Suprapubic skin (tissue), 4 donors: ENCODE measurements at regions not wholly inside any gene's neighbourhood (a gene's known extent, or its start where the extent isn't known, plus 50 kb on each side); places are given as distances from the start of the nearest gene placed in this dataset.

ENCODE experiments used
- DNase-seq, 2 donors: peaks; one replicate each; pipeline ENCODE4 v3.0.0-alpha.2; 2019; ENCODE audit warnings: low spot score in 2 of 2
- H3K27ac ChIP-seq: fragments of 200-600 bp; sonication (generic); one replicate; pipeline ENCODE4 v1.5.1; 2019
- H3K27me3 ChIP-seq: fragments of 200-600 bp; sonication (generic); one replicate; pipeline ENCODE4 v1.5.1; 2019
- H3K36me3 ChIP-seq: fragments of 200-600 bp; sonication (generic); one replicate; pipeline ENCODE4 v1.5.1; 2019
- H3K4me1 ChIP-seq: fragments of 200-600 bp; sonication (generic); one replicate; pipeline ENCODE4 v1.5.1; 2019
- H3K4me3 ChIP-seq: fragments of 200-600 bp; sonication (generic); one replicate; pipeline ENCODE4 v1.5.1; 2019; ENCODE audit warnings: mild to moderate bottlenecking
- H3K9me3 ChIP-seq: fragments of 200-600 bp; sonication (generic); one replicate; pipeline ENCODE4 v1.5.1; 2019
- EP300 ChIP-seq: sonication (generic); formaldehyde crosslinking; IDR thresholded peaks from one replicate; pipeline ENCODE4 v1.6.1; 2017; ENCODE audit warnings: antibody characterized with exemption
- POLR2A ChIP-seq, 2 donors: fragments of 450-650 bp; IDR thresholded peaks; one replicate each; pipeline ENCODE4 v1.6.1; 2017; ENCODE audit warnings: antibody characterized with exemption in 2 of 2, mild to moderate bottlenecking in 2 of 2, moderate library complexity in 2 of 2
- POLR2AphosphoS5 ChIP-seq, 3 donors: sonication (generic); formaldehyde crosslinking; IDR thresholded peaks; one replicate each; pipeline ENCODE4 v1.6.1; 2017; ENCODE audit warnings: antibody characterized with exemption in 3 of 3
- WGBS: methylation state at CpG from one replicate; pipeline ENCODE4 v1.1.5; 2018; 5-methylcytosine and 5-hydroxymethylcytosine counted together
- TF ChIP-seq, protein P1 (sequence below), 2 donors: fragments of 200-600 bp in 1 of 2; fragments of 450-650 bp in 1 of 2; sonication (generic) in 1 of 2; IDR thresholded peaks; one replicate each; pipeline ENCODE4 v1.5.1; 2016 to 2019; ENCODE audit warnings: antibody characterized with exemption in 2 of 2, mild to moderate bottlenecking in 1 of 2, moderate library complexity in 1 of 2

DNA sequence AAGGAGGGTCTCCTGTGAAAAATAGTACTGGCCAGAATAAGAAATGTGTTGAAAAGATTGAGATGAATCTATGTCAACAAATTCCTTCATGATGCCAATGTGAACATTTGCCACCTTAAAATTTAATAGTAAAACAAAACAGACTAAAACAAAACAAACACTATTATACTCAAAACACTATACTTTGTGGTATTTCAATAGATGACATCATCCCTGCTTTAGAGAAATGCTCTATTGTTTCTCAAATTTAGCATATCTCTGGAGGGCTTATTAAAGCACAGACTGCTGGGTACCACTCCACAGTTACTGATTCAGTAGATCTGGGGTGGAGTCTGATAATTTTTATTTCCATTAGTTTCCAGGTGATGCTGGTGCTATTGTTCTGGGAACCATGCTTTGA, 579.4 kb upstream of the FAM98A start:
- Histone ChIP-seq H3K4me1 (no peaks in the 10 kb centered on the region), H3K27ac (no peak overlapping the region), H3K36me3 (no peaks in the 10 kb centered on the region), H3K27me3 (no peaks in the 10 kb centered on the region), H3K9me3 (no peaks in the 10 kb centered on the region), H3K4me3 (no peak overlapping the region)
- DNase-seq: no peak
- TF ChIP-seq POLR2AphosphoS5 (IDR thresholded peaks at IDR 0.05) (no peak), EP300 (no peak), POLR2A (IDR thresholded peaks at IDR 0.05) (no peak)
- TF ChIP-seq, protein P1, sequence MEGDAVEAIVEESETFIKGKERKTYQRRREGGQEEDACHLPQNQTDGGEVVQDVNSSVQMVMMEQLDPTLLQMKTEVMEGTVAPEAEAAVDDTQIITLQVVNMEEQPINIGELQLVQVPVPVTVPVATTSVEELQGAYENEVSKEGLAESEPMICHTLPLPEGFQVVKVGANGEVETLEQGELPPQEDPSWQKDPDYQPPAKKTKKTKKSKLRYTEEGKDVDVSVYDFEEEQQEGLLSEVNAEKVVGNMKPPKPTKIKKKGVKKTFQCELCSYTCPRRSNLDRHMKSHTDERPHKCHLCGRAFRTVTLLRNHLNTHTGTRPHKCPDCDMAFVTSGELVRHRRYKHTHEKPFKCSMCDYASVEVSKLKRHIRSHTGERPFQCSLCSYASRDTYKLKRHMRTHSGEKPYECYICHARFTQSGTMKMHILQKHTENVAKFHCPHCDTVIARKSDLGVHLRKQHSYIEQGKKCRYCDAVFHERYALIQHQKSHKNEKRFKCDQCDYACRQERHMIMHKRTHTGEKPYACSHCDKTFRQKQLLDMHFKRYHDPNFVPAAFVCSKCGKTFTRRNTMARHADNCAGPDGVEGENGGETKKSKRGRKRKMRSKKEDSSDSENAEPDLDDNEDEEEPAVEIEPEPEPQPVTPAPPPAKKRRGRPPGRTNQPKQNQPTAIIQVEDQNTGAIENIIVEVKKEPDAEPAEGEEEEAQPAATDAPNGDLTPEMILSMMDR (IDR thresholded peaks at IDR 0.05): no peak

DNA sequence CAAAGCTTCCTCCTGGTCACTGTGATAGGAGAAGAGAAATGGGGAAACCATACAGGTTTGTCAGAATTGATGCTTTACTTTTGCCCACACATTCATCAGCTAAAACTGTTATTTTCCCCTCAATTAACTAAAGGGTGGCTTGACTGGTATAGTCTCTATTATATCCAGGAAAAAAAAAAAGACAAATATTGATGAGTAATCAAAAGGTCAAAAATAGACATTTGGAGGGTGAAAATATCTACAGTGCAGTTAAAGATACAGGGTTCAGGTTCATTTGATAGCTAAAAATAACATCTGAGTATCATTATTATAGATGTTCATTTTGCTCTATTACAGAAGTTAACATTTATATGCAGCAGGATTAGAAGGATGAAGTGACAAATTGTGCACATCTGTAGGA, 577.6 kb upstream of the FAM98A start:
- Histone ChIP-seq H3K4me3 (no peak overlapping the region), H3K9me3 (no peaks in the 10 kb centered on the region), H3K27ac (no peak overlapping the region), H3K36me3 (no peaks in the 10 kb centered on the region), H3K4me1 (no peaks in the 10 kb centered on the region), H3K27me3 (no peaks in the 10 kb centered on the region)
- TF ChIP-seq EP300 (no peak), POLR2A (IDR thresholded peaks at IDR 0.05) (no peak), POLR2AphosphoS5 (IDR thresholded peaks at IDR 0.05) (no peak)
- TF ChIP-seq, protein P1 (IDR thresholded peaks at IDR 0.05): no peak
- DNase-seq: no peak

DNA sequence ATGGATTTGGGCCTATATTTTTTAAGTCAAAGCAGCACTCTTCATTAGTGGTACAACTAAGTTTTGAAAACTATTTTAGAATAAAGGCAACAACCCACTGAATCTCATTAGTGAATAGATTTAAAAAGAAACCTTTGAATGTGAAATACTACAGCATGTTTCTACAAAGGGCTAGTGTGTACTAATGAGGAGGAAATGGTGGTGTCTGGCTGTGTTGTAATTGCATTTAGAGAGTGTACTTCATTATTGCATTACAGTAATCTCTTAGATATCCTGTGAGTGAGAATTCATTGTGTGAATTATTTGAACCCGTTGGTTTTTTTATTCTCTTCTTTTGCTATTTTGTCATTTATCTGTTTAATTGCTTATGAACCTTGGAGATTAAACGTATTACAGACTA, 575.4 kb upstream of the FAM98A start:
- no peaks in the 10 kb centered on the region for H3K9me3 ChIP-seq
- H3K36me3 ChIP-seq: no peaks in the 10 kb centered on the region
- H3K4me3 ChIP-seq: no peak overlapping the region
- TF ChIP-seq, protein P1 (IDR thresholded peaks at IDR 0.05): no peak
- no peak for TF ChIP-seq POLR2AphosphoS5 (IDR thresholded peaks at IDR 0.05)
- no peak for TF ChIP-seq POLR2A (IDR thresholded peaks at IDR 0.05)
- TF ChIP-seq EP300: no peak
- no peak for DNase-seq
- WGBS: 66% methylated on average over 2 of the region's 2 CpGs
- no peaks in the 10 kb centered on the region for H3K4me1 ChIP-seq
- H3K27ac ChIP-seq: no peak overlapping the region
- H3K27me3 ChIP-seq: no peaks in the 10 kb centered on the region

DNA sequence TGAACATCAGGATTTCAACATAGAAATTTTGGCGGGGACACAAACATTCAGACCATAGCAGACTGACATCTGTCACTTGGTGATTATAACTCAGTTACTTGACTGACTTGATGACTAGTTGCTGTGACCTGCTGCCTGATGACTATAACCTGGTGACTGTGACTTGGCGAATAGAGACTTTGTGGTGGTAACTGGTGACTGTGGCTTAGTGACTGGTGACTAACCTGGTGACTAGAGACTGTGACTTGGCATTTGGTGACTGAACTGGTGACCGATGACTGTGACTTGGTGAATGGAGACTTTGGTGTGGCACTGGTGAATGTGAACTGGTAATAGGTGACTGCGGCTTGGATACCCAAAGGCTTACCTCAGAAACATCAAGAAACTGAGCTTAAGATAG, 563.1 kb upstream of the FAM98A start:
- no peaks in the 10 kb centered on the region for H3K9me3 ChIP-seq
- 93% methylated on average over 4 of the region's 4 CpGs for WGBS
- H3K36me3 ChIP-seq: no peaks in the 10 kb centered on the region

DNA sequence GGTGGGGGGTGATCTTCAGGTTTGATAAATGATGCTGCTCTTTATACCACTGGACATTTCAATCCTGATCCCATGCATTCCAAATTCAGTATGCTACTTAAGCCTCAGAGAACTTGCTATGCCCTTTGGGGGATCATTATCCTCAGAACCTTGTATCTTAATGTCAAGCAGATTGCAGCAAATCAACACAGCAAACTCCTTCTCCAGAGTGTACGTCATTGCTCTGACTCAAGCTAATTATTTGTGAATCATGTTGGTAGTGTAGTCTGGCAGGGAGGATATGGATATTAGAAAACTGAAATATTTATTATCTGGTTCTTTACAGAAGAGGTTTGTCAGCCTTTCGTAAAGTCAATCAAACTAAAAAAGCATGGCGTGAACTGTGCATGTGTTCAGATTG, 562.5 kb upstream of the FAM98A start:
- Histone ChIP-seq H3K4me1 (no peaks in the 10 kb centered on the region), H3K27me3 (no peaks in the 10 kb centered on the region), H3K9me3 (no peaks in the 10 kb centered on the region), H3K36me3 (no peaks in the 10 kb centered on the region), H3K27ac (no peak overlapping the region), H3K4me3 (no peak overlapping the region)
- 63% methylated on average over 3 of the region's 3 CpGs for WGBS
- no peak for DNase-seq
- no peak for TF ChIP-seq POLR2A (IDR thresholded peaks at IDR 0.05)
- TF ChIP-seq EP300: no peak
- TF ChIP-seq POLR2AphosphoS5 (IDR thresholded peaks at IDR 0.05): no peak
- TF ChIP-seq, protein P1 (IDR thresholded peaks at IDR 0.05): no peak

More for the DNA sequence above, 563.1 kb upstream of the FAM98A start:
- TF ChIP-seq EP300: no peak
- TF ChIP-seq, protein P1 (IDR thresholded peaks at IDR 0.05): no peak
- TF ChIP-seq POLR2A (IDR thresholded peaks at IDR 0.05): no peak
- no peak for TF ChIP-seq POLR2AphosphoS5 (IDR thresholded peaks at IDR 0.05)
- Histone ChIP-seq H3K27ac (no peak overlapping the region), H3K27me3 (no peaks in the 10 kb centered on the region), H3K4me1 (no peaks in the 10 kb centered on the region), H3K4me3 (no peak overlapping the region)
- no peak for DNase-seq
